ENCODE measurements at regions not wholly inside any gene's neighbourhood (a gene's known extent, or its start where the extent isn't known, plus 50 kb on each side); places are given as distances from the start of the nearest gene placed in this dataset.
"Not testable (repeated sequence)": the region's sequence is repeated elsewhere in the genome, so short reads cannot be mapped to it uniquely, and the experiment has no call there.

DNA sequence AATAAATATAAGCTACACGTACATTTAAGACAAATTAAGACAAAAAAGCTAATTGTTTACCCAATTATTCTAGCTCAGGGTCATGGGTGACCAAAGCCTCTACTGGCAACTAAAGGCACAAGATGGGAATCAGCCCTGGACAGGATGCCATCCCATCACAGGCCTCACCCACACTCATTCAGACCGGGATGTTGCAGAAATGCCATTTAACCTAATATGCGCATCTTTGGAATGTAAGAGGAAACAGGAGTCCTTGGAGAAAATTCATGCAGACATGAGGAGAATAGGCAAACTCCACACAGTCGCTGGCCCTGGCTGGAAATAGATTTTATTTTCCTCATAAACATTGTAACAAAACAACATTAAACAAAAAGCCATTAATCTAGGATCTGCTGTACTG, 2003.8 kb upstream of the CDH9 start:
- DNase-seq (ENCODE audit: low spot score): no peak

DNA sequence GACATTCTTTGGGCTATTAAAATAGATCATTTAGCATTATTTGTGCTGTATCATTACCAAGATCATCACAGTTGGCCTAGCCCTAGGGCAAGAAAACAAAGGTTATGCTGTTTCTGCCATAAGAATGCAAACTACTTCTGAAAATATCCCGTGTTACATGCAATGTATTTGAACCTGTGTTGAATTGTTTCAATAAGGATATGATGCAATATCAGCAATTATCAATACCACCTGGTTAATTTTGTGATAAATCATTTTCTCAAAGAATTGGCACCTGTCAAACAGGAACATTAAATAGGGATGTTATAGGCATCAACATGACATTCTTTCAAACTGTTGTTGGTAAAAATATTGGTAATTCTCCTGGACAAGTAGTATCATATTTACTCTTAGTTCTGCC, 2002.0 kb upstream of the CDH9 start:
- DNase-seq (ENCODE audit: low spot score): no peak

DNA sequence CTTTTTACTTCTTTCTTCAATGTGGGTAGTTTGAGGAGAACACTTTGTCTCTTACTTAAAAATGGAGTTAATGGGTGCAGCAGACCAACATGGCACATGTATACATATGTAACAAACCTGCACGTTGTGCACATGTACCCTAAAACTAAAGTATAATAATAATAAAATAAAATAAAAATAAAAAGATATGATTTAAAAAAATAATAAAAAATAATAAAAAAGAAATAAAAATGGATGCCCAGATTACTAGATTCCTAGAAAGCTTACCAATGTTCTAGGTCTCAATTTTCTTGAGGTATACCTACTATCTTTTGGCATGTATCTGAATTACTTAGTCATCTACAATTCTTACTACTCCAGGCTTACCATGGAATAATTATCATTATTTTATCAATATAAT, 2001.6 kb upstream of the CDH9 start:
- no peak for DNase-seq (ENCODE audit: low spot score)

DNA sequence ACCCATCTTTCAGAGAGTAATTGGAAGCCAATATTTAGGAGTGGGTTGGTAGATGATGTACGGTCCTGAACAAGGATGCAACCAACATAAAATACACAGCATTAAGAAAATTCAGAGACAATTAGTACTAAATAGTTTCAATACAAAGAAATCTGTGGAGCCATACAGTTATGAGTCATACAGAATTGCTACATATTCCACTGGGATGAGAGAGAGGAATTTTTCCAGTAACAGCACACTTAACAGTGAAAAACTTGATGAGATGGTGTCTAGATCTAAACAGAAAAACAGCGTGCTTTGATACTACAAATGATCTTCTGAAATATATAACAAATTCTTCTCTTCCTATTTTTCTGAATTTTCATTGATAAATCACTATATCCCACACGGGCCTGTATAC, 1999.3 kb upstream of the CDH9 start:
- no peak for DNase-seq (ENCODE audit: low spot score)

DNA sequence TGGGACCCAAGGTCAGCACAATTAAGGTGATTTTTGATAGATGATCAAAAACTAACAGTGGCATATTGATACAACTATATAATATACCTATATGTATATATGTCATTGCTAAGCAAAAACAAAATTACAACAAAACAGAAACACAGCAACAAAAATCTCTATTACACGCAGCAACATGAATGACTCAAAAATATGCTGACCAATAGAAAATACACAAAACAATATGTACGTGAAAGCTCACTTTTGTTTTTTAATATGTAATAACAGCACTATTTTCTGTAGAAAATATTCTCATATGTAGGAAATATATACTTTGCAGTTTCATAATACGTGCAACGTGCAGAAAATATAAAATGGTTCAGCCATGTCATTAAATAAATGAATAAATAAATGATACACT, 1985.7 kb upstream of the CDH9 start:
- no peak for DNase-seq (ENCODE audit: low spot score)

DNA sequence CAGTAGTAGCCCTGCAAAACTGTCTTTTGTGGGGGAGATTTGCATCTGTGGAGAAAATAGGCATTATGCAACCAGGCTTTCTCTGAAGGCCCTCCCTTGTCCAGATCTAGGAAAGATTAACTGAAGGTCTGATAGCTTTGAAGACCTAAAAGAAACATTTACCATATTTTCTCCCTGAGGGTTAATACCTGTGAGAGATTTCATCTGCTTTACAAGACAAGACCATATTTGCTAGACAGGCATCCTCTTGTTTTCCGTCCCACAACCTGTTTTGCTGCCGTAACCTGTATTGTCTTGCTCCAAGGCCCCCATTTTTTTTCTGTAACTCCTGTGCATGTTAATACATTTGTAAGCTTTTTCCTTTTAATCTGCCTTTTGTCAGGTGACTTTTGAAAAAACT, 1985.2 kb upstream of the CDH9 start:
- no peak for DNase-seq (ENCODE audit: low spot score)

DNA sequence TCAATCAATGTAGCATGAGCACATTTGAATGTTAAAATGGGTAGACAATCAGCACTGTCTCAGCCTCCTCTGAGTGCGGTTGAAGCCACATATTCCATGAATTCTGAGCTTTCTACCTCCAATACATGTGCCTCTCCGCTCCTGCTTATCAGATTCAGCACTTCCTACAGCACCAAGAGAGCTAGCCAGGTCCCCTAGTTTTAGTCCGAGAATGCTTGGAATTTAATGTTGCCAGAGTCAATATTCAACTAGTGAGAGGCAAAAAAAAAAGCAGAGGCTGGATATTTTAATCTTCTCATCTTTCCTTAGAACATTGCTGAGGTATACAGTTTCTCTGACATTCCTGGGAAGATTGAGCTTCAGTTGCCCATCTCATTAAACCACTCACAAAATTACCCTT, 1979.1 kb upstream of the CDH9 start:
- no peak for DNase-seq (ENCODE audit: low spot score)

DNA sequence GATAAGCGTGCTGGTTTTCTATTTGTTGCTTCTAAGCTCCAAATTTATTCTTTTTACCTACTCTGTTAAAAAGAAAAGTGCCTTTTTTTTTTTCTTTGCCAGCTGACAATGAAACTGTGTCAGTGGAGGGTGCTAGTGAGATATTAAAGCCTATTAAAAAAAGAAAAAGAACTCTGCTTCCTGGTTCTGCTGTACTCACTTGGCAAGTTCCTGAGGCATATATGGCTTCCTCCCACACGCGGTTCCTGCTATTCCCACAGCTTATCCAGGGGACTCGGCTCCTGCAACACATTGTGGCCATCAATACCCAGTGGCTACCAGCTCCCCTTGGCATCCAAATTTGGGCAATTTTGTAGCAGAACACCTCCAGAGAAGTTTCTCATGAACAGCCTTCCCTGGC, 1977.7 kb upstream of the CDH9 start:
- DNase-seq (ENCODE audit: low spot score): no peak

DNA sequence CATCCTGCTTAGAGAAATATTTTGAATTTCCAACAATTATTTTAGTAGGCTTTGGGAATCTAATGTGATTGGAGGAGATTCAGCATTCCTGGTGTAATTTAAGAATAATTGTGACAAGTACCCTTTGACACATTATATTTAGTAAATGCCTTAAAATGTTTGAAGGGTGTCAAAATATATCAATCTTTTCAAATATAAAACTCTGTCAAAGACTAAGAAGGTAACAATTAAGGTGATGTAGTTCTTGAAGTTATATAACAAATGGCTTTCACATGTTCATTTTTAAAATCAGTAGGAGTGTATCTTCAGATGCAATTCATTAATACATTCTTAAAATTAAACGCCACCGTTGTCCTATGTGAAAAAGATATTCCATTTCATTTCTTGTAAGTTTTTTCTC, 1977.1 kb upstream of the CDH9 start:
- no peak for DNase-seq (ENCODE audit: low spot score)

DNA sequence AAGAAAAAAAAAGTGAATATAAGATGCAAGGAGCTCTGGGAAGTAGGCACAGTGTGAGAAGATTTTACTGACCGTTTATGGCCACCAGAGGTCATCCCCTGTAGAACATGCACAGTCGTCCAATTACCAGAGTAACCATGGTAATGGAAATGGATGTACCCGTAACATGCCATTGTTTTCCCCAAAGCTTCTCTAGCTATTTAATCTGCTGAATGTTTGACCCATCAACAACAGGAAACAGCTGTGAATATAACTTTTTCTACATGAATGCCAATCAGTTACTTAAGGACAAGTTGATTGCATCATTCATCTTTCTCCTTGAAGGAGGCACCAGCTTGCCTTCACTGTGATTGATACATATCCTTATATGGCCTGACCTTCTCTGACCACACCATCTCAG, 1967.0 kb upstream of the CDH9 start:
- DNase-seq (ENCODE audit: low spot score): no peak

DNA sequence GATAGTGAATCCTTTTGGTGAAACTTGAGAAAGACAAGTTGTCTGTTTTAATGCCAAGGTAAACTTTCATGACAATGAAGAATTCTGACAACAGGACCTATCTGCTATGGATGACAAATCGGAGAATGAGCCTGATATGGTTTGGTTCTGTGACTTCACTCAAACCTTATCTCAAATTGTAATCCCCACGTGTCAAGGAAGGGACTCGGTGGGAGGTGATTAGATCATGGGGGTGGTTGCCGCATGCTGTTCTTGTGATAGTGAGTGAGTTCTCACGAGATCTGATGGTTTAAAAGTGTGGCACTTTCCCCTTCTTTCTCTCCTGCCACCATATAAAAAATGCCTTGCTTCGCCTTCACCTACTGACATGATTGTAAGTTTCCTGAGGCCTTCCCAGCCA, 1964.1 kb upstream of the CDH9 start:
- no peak for DNase-seq (ENCODE audit: low spot score)

DNA sequence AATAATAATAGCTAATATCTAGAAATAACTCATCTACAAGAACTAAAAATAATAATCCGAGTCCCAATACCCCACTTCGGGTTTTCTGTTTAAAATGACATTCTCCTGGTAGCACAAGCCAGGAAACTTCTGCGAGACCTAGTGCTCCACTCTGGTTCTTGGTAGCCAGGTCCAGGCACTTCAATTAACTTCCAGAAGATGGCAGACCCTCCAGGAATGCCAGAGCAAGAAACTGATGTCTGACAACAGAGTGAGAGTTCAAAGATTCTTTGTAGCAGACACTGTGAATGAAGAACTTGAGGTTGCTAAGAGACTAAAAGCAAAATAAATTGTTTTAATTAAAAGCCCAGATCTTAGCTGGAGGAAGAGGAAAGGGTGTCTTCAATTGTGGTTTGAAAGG, 1963.3 kb upstream of the CDH9 start:
- DNase-seq (ENCODE audit: low spot score): no peak

DNA sequence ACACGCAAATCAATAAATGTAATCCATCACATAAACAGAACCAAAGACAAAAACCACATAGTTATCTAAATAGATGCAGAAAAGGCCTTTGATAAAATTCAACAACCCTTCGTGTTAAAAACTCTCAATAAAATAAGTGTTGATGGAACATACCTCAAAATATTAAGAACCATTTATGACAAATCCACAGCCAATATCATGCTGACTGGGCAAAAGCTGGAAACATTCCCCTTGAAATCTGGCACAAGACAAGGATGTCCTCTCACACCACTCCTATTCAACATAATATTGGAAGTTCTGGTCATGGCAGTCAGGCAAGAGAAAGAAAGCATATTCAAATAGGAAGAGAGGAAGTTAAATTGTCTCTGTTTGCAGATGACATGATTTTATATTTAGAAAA, 1946.3 kb upstream of the CDH9 start:
- no peak for DNase-seq (ENCODE audit: low spot score)

DNA sequence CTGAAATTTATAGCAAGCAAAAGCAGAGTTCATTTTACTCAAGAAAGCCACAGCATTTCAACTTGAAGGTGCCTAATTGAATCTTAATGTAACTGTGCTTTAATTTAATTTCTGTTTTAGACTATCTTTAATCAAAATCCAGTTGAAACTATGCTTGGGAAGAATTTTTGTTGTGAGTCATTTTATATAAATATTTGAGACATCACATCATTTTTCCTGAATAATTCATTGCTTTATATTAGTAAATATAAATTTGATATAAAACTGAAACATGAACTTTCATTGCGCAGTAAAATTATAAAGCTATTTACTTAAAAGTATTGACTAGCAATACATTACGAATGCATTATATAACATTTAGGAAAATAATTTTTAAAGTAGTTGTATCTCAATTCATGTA, 1937.1 kb upstream of the CDH9 start:
- no peak for DNase-seq (ENCODE audit: low spot score)

DNA sequence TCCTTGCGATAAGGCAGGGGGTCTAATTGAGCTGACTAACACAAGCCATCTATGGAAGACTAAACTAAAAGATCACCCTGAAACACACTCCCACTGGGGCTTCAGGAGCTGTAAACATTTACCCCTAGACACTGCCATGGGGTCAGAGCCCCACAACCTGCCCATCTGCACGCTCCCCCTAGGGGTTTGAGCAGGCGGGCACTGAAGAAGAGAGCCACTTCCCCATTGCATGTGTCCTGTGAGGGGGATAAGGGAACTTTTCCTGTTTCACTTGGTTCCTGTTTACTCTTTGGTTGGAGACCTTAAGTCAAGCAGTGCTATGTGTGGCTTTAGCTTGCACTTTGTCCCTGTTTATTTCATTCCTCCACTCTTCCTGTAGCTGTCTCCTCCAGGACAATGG, 1929.5 kb upstream of the CDH9 start:
- no peak for DNase-seq (ENCODE audit: low spot score)

DNA sequence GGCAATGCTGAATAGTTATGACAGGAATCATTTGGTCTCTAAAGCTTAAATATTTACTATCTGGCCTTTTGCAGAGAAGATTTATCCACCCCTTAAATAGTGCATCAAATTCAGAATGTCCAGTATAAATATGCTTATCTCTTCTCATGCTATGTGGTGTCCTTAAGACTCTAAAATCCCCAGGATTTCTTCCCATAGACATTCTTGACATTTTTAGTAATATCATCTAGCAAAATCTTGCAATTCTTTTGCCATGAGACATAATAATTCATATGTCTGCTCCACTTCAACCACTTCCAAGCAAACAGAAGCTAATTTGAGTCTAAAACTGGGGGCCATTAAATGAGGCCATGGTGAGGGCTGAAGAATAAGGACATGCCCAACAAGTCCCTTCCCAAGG, 1923.4 kb upstream of the CDH9 start:
- DNase-seq (ENCODE audit: low spot score): no peak

DNA sequence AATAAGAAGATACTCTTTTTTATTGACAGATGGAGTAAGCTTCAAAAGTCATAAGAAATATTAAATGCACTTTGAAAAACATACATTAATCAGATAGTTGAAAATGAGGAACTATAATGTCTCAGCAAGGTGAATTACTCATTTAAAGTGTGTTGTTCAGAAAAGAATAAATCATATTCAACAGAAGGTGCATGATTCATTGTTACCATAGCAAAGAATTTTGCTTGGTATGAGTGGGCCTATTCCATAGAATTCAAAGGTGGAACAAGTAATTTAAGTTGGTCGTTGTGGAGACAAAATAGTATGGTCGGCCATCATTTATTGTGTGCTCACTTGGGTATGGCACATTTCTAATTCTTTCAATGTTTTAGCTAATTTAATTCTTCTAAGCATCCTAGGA, 1920.2 kb upstream of the CDH9 start:
- no peak for DNase-seq (ENCODE audit: low spot score)

DNA sequence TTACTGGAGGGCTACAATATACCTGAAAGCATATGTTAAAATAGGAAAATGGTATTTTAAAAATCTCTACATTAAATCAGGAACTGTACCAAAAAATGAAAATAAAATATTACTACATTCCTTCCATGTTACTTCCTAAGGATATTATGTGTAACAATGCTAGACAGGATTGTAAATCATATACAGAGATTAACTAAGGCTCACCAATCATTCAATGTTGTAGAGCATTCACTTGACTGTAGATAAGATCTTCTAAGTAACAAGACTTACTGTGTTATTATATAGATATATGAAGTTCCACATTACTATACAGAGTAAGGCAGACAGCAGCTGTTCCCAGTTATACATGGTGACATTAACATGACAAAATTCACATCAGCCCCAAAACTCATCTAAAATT, 1919.1 kb upstream of the CDH9 start:
- DNase-seq (ENCODE audit: low spot score): no peak

DNA sequence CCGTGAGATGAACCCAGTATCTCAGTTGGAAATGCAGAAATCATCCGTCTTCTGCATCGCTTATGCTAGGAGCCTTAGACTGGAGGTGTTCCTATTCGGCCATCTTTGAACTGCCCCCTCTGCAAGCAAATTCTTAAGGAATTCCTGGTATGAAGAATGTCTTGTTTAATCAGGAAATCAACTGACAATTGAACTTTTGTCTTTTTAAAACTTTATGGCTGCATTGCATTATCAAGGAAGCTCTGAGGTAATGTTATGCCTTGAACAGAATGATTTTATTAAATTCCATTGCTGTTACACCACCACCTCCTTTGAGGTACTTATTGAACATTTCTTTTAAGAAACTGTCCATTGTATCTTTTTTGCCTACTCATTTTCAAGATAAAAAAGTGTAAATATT, 1915.7 kb upstream of the CDH9 start:
- no peak for DNase-seq (ENCODE audit: low spot score)

DNA sequence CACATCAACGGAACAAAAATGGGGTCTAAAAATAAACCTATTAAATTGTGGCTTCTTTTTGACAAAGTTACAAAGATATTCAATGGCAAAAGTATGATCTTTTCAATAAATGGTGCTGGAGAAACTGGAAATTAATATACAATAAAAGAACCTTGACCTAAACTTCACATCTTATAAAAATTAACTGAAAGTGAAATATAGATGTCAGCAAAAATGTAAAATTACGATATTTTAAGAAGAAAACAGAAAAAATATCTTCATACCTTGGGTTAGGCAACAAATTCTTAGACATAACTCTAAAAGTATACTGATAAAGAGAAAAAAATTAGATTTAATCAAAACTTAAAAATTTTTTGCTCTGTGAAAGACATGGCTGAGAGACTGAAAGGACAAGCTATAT, 1909.5 kb upstream of the CDH9 start:
- no peak for DNase-seq (ENCODE audit: low spot score)

DNA sequence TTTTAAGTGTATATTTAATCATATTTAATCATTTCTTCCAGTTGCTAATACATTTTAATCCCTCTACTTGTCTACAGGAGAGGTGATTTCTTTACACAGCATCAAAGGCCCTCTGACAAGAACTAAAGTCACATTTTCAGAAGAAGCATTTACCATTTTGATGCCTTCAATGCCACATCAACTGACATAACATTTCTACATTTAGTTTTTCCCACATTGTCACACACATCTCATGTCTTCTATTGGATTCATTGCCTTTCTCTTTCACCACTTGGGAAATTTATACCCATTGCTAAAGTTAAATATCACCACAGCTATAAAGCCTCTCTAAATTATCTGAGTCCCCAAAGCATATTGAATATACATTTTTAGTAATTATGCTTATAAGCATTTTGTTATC, 1907.5 kb upstream of the CDH9 start:
- DNase-seq (ENCODE audit: low spot score): no peak

DNA sequence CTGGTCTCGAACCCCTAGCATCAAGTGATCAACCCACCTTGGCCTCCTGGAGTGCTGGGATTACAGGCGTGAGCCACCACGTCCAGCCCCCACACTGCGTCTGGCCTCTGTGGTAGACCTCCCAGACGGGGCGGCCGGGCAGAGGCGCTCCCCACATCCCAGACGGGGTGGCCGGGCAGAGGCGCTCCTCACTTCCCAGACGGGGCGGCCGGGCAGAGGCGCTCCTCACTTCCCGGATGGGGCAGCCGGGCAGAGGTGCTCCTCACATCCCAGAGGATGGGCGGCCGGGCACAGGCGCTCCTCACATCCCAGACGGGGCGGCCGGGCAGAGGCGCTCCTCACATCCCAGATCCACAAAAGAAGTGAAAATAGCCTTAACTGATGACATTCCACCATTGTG, 1891.0 kb upstream of the CDH9 start:
- not testable (repeated sequence) for DNase-seq (ENCODE audit: low spot score)

DNA sequence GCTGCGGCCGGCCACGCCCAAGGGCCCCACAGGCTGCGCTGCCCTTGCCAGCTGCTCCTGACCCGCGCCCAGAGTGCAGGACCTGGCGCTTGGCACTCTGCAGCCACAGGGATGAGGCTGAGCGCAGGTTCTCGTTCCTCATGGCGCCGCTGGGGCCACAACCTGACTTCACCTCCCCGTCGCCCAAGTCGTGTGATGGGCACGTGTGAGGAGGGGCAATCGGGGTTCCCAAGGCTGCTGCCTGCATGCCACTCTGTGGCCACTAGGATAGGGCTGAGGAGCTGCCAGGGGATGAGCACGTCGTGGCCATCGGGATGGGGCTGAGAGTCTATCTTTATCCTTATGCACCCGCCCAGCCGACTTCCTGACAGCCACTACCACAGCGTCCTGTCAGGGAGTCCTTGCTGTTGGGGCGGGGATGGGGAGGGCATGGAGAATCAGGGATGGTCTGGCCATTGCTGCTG, 1890.0 kb upstream of the CDH9 start:
- DNase-seq (ENCODE audit: low spot score): not testable (repeated sequence)

DNA sequence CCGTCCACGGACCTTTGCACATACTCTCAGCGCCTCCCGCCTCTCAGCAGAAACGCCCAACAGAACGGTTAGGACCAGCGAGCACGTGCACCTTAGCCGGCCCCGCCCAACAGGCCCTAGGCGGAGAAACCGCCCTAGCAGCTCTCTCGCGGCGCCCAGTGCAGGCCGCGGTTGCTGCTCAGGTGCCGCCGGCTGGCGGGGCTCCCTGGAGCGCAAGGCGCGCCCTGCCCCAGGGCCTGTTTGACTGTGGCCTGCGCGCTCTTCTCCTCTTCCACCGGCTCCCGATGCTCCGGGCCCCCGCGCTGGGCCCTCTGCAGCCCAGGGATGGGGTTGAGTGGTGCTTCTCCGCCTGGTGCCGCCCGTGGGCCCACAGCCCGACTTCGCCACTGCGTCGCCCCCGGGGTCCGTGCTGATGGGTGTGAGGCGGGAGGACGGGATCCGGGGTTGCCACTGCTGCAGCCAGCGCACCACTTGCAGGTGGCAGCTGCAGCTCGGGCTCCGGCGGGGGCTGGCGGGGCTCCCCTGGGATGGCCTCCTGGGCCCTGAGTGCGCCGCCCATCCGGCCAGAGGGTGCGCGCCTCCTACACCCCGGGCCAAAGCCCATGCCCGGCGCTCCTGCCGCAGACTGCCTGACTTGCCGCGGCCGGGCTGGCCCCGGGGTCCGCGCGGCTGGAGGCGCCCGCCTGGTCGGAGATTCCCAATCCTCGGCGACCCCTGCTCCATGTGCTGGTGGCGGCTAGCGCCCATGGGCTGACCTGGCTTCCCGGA, 1889.4 kb upstream of the CDH9 start:
- no peak for DNase-seq (ENCODE audit: low spot score)

DNA sequence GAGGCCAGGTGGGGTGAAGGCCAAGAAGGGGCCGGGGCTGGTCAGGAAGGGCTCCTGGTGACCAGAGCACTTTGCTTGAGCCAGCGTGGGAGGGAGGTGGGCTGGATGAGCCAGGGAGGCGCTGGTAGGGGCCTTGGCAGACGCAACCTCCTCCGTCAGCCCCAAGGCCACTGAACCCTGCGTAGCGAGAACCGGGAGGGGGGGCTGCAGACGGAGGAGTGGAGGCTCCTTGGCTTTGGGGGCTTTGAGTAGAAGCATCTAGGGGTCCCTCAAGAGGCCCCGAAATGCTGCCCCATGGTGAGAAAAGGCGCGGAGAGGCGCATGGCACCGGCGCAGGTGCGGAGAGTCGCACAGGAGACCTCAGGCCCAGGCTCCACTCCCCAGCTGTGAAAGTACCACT, 1888.0 kb upstream of the CDH9 start:
- no peak for DNase-seq (ENCODE audit: low spot score)
